Fibroblast of lung (primary cell): ENCODE measurements at regions not wholly inside any gene's neighbourhood (a gene's known extent, or its start where the extent isn't known, plus 50 kb on each side); places are given as distances from the start of the nearest gene placed in this dataset.

ENCODE experiments used
- DNase-seq, 2 donors: peaks; one replicate each; pipeline versions ENCODE4 v3.0.0 to v3.0.0-alpha.2; 2010; ENCODE audit warnings: low read depth in 2 of 2
- H2AFZ ChIP-seq: 2 replicates; pipeline ENCODE4 v1.5.1; 2012; ENCODE audit warnings: low read length, control low read depth, inconsistent platforms
- H3K27ac ChIP-seq: 2 replicates; pipeline ENCODE4 v1.5.1; 2011; ENCODE audit warnings: low read length, control low read depth; ENCODE audit not compliant: insufficient read depth
- H3K27me3 ChIP-seq: 2 replicates; pipeline ENCODE4 v1.5.1; 2011; ENCODE audit warnings: mild to moderate bottlenecking, low read length; ENCODE audit not compliant: control insufficient read depth, insufficient read depth
- H3K36me3 ChIP-seq: 2 replicates; pipeline ENCODE4 v1.5.1; 2011; ENCODE audit warnings: low read length; ENCODE audit not compliant: control insufficient read depth, insufficient read depth
- H3K4me1 ChIP-seq: 2 replicates; pipeline ENCODE4 v1.5.1; 2011; ENCODE audit warnings: low read length; ENCODE audit not compliant: control insufficient read depth, insufficient read depth; ENCODE audit errors: extremely low read depth
- H3K4me2 ChIP-seq: 2 replicates; pipeline ENCODE4 v1.5.1; 2011; ENCODE audit warnings: low read length, control low read depth; ENCODE audit not compliant: insufficient read depth; ENCODE audit errors: extremely low read depth
- H3K4me3 ChIP-seq, 4 experiments: fragments of 200-600 bp in 1 of 4; sonication (generic) in 1 of 4; replicated peaks in 1 of 4; 2 replicates each; pipeline ENCODE4 v1.5.1; 2011 to 2016; ENCODE audit warnings: low read length in 4 of 4, low read depth in 3 of 4, mild to moderate bottlenecking in 3 of 4, control low read depth in 2 of 4, inconsistent platforms in 1 of 4, mixed read lengths in 1 of 4; ENCODE audit not compliant: insufficient read depth in 1 of 4; ENCODE audit errors: control extremely low read depth in 1 of 4
- H3K79me2 ChIP-seq: 2 replicates; pipeline ENCODE4 v1.5.1; 2012; ENCODE audit warnings: mild to moderate bottlenecking, low read length, inconsistent platforms; ENCODE audit not compliant: control insufficient read depth, insufficient read depth
- H3K9ac ChIP-seq: 2 replicates; pipeline ENCODE4 v1.5.1; 2011; ENCODE audit warnings: mild to moderate bottlenecking, low read length, control low read depth; ENCODE audit not compliant: insufficient read depth
- H3K9me3 ChIP-seq: 2 replicates; pipeline ENCODE4 v1.5.1; 2012; ENCODE audit warnings: low read depth, low read length; ENCODE audit not compliant: control insufficient read depth, insufficient read depth
- H4K20me1 ChIP-seq: 2 replicates; pipeline ENCODE4 v1.5.1; 2011; ENCODE audit warnings: low read length; ENCODE audit not compliant: control insufficient read depth, insufficient read depth; ENCODE audit errors: extremely low read depth
- EZH2 ChIP-seq: IDR thresholded peaks from 2 replicates; pipeline ENCODE4 v1.5.1; 2012; ENCODE audit warnings: low read length, control low read depth, mild to moderate bottlenecking; ENCODE audit errors: missing control alignments
- TF ChIP-seq, protein P1 (sequence below), 2 donors: IDR thresholded peaks in 1 of 2; conservative IDR thresholded peaks in 1 of 2; 1 replicate in 1 of 2; 2 replicates in 1 of 2; pipeline ENCODE4 v1.5.1; 2011 to 2012; ENCODE audit warnings: low read length in 2 of 2, control low read depth in 1 of 2, inconsistent platforms in 1 of 2, low read depth in 1 of 2, mild to moderate bottlenecking in 1 of 2

GRCh38 chr5:115372146-115372545 lies 75.7 kb upstream of the CCDC112 start:
- H3K4me3 ChIP-seq: no peak overlapping the region
- H3K79me2 ChIP-seq: no peaks in the 10 kb centered on the region
- H3K9me3 ChIP-seq: no peaks in the 10 kb centered on the region
- no peak for TF ChIP-seq EZH2
- TF ChIP-seq, protein P1, sequence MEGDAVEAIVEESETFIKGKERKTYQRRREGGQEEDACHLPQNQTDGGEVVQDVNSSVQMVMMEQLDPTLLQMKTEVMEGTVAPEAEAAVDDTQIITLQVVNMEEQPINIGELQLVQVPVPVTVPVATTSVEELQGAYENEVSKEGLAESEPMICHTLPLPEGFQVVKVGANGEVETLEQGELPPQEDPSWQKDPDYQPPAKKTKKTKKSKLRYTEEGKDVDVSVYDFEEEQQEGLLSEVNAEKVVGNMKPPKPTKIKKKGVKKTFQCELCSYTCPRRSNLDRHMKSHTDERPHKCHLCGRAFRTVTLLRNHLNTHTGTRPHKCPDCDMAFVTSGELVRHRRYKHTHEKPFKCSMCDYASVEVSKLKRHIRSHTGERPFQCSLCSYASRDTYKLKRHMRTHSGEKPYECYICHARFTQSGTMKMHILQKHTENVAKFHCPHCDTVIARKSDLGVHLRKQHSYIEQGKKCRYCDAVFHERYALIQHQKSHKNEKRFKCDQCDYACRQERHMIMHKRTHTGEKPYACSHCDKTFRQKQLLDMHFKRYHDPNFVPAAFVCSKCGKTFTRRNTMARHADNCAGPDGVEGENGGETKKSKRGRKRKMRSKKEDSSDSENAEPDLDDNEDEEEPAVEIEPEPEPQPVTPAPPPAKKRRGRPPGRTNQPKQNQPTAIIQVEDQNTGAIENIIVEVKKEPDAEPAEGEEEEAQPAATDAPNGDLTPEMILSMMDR (conservative IDR thresholded peaks at IDR 0.05 in 1 of 2, IDR thresholded peaks at IDR 0.05 in 1 of 2; ENCODE audit: low read depth in 1 of 2, low read length in 2 of 2): no peak
- no peaks in the 10 kb centered on the region for H4K20me1 ChIP-seq
- H3K4me1 ChIP-seq: peaks cover 3% of the 10 kb centered on the region
- peak; percentile 37 to 61 for DNase-seq
- no peaks in the 10 kb centered on the region for H3K36me3 ChIP-seq
- H3K27me3 ChIP-seq: no peaks in the 10 kb centered on the region
- no peak overlapping the region for H2AFZ ChIP-seq
- no peak overlapping the region for H3K4me2 ChIP-seq
- no peak overlapping the region for H3K27ac ChIP-seq
- H3K9ac ChIP-seq: no peak overlapping the region

DNA sequence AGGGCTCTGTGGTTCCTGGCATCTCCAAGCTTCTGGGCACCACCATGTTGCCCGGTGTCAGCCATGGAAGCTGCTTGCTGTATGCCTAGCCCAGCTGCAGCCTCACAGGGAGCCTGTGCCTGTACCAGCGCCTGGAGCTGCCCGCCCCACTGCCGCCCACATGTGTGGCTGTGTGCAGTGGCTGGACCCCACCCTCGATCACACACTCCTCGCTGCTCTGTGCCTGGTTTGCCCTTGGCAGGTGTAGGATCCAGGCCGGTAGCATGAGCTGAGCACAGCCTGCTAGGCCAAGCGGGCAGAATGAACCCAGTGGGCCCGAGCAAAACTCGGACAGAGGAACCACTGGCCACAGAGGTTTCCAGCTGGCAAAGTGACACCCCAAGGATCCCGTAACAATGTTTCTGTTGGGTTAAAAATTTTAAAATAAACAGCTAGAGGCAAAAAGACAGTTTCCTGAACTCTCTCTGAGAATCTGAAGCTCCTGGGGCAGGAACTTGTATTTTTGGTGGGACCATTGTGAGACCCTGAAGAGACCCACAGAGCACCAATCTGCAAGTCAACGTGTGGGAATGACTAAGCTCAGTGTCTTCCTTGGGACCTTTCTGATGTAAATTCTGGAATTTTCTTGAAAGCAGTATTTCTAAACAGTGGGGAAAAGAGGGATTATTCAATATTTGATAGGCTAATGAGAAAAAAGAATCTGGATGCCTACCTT lies 73.1 kb upstream of the CCDC112 start:
- H3K4me1 ChIP-seq: peaks cover 8% of the 10 kb centered on the region
- no peaks in the 10 kb centered on the region for H3K27me3 ChIP-seq
- no peak overlapping the region for H3K4me2 ChIP-seq
- no peak overlapping the region for H3K9ac ChIP-seq
- no peak for DNase-seq
- H3K27ac ChIP-seq: no peak overlapping the region
- H3K4me3 ChIP-seq: no peak overlapping the region
- no peaks in the 10 kb centered on the region for H3K79me2 ChIP-seq
- no peak overlapping the region for H2AFZ ChIP-seq
- no peaks in the 10 kb centered on the region for H3K36me3 ChIP-seq
- H3K9me3 ChIP-seq: no peaks in the 10 kb centered on the region
- H4K20me1 ChIP-seq: no peaks in the 10 kb centered on the region
- TF ChIP-seq, protein P1 (conservative IDR thresholded peaks at IDR 0.05 in 1 of 2, IDR thresholded peaks at IDR 0.05 in 1 of 2; ENCODE audit: low read depth in 1 of 2, low read length in 2 of 2): no peak
- TF ChIP-seq EZH2: no peak

GRCh38 chr5:115366223-115366622 lies 69.8 kb upstream of the CCDC112 start:
- H3K4me1 ChIP-seq: peaks cover 8% of the 10 kb centered on the region
- H3K27ac ChIP-seq: peak overlapping the region; percentile 33
- no peak overlapping the region for H3K4me3 ChIP-seq
- DNase-seq: peak; percentile 71 to 99
- H4K20me1 ChIP-seq: no peaks in the 10 kb centered on the region
- H3K9me3 ChIP-seq: no peaks in the 10 kb centered on the region
- no peak overlapping the region for H2AFZ ChIP-seq
- TF ChIP-seq EZH2: no peak
- TF ChIP-seq, protein P1 (conservative IDR thresholded peaks at IDR 0.05 in 1 of 2, IDR thresholded peaks at IDR 0.05 in 1 of 2; ENCODE audit: low read depth in 1 of 2, low read length in 2 of 2): no peak
- H3K27me3 ChIP-seq: no peaks in the 10 kb centered on the region
- H3K36me3 ChIP-seq: no peaks in the 10 kb centered on the region
- H3K9ac ChIP-seq: no peak overlapping the region
- peak overlapping the region; percentile 27 for H3K4me2 ChIP-seq
- no peaks in the 10 kb centered on the region for H3K79me2 ChIP-seq
